ENCODE measurements at regions not wholly inside any gene's neighbourhood (a gene's known extent, or its start where the extent isn't known, plus 50 kb on each side); places are given as distances from the start of the nearest gene placed in this dataset.

DNA sequence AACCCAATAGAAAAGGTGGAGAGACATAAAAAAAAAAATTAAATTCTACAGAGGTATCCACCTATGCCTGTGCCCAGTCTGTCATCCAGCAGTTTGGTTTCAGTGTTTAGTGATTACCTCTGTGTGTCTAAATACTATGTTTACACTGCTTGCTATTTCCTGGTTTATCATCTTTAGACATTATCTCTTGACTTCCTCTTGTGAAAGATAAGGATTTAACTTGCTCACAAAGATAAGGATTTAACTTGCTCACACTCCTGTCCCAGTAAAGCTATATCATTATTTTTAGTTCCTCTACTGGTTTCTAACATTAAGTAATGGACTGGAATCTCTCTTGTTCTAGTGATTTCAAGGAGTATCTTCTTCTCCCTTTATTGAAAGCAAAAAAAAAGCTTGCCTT lies 53.9 kb upstream of the ZFR start:
- DNase-seq (ENCODE audit: low read depth in 1 of 2, low spot score in 1 of 2): no peak
- TF ChIP-seq POLR2AphosphoS5 (IDR thresholded peaks at IDR 0.05; ENCODE audit: low read depth): no peak
- TF ChIP-seq GABPA (IDR thresholded peaks at IDR 0.05; ENCODE audit: low read depth): no peak
- TF ChIP-seq SPI1 (IDR thresholded peaks at IDR 0.05; ENCODE audit: borderline replicate concordance, low read depth): peak; percentile 35; the same call in 1 of the 2 replicates
- TF ChIP-seq, protein P1, sequence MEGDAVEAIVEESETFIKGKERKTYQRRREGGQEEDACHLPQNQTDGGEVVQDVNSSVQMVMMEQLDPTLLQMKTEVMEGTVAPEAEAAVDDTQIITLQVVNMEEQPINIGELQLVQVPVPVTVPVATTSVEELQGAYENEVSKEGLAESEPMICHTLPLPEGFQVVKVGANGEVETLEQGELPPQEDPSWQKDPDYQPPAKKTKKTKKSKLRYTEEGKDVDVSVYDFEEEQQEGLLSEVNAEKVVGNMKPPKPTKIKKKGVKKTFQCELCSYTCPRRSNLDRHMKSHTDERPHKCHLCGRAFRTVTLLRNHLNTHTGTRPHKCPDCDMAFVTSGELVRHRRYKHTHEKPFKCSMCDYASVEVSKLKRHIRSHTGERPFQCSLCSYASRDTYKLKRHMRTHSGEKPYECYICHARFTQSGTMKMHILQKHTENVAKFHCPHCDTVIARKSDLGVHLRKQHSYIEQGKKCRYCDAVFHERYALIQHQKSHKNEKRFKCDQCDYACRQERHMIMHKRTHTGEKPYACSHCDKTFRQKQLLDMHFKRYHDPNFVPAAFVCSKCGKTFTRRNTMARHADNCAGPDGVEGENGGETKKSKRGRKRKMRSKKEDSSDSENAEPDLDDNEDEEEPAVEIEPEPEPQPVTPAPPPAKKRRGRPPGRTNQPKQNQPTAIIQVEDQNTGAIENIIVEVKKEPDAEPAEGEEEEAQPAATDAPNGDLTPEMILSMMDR (IDR thresholded peaks at IDR 0.05; ENCODE audit: insufficient read depth, low read length): no peak
- H3K27me3 ChIP-seq (ENCODE audit: insufficient read depth, poor library complexity, severe bottlenecking): no peaks in the 10 kb centered on the region
- no peak overlapping the region for H3K4me3 ChIP-seq (replicated peaks; ENCODE audit: insufficient read depth, low read length)
- H3K27ac ChIP-seq (replicated peaks): no peak overlapping the region

DNA sequence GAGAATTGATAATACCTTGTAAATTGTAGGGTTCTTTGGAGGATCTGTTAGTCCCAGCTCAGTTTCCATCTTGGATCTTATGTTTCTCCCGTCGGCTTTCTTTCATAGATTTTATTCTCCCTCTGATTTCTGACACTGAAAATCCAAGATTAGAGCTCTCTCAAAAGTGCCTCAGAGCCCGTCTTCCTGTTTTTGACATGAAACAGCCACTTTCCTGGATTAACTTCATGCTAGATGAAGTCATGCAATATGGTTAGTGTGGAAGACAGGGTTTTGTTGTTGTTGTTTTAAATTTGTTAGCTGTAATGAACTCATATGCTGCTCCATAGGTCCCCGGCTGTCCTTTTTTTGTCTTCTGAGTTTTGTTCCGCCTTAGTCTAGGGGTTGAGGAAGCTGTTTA lies 51.6 kb upstream of the ZFR start:
- no peak overlapping the region for H3K4me3 ChIP-seq (replicated peaks; ENCODE audit: insufficient read depth, low read length)
- no peaks in the 10 kb centered on the region for H3K27me3 ChIP-seq (ENCODE audit: insufficient read depth, poor library complexity, severe bottlenecking)
- no peak for DNase-seq (ENCODE audit: low read depth in 1 of 2, low spot score in 1 of 2)
- H3K27ac ChIP-seq (replicated peaks): no peak overlapping the region
- TF ChIP-seq, protein P1 (IDR thresholded peaks at IDR 0.05; ENCODE audit: insufficient read depth, low read length): no peak
- TF ChIP-seq GABPA (IDR thresholded peaks at IDR 0.05; ENCODE audit: low read depth): no peak
- no peak for TF ChIP-seq POLR2AphosphoS5 (IDR thresholded peaks at IDR 0.05; ENCODE audit: low read depth)
- no peak for TF ChIP-seq SPI1 (IDR thresholded peaks at IDR 0.05; ENCODE audit: borderline replicate concordance, low read depth)
- TF ChIP-seq, protein P2, sequence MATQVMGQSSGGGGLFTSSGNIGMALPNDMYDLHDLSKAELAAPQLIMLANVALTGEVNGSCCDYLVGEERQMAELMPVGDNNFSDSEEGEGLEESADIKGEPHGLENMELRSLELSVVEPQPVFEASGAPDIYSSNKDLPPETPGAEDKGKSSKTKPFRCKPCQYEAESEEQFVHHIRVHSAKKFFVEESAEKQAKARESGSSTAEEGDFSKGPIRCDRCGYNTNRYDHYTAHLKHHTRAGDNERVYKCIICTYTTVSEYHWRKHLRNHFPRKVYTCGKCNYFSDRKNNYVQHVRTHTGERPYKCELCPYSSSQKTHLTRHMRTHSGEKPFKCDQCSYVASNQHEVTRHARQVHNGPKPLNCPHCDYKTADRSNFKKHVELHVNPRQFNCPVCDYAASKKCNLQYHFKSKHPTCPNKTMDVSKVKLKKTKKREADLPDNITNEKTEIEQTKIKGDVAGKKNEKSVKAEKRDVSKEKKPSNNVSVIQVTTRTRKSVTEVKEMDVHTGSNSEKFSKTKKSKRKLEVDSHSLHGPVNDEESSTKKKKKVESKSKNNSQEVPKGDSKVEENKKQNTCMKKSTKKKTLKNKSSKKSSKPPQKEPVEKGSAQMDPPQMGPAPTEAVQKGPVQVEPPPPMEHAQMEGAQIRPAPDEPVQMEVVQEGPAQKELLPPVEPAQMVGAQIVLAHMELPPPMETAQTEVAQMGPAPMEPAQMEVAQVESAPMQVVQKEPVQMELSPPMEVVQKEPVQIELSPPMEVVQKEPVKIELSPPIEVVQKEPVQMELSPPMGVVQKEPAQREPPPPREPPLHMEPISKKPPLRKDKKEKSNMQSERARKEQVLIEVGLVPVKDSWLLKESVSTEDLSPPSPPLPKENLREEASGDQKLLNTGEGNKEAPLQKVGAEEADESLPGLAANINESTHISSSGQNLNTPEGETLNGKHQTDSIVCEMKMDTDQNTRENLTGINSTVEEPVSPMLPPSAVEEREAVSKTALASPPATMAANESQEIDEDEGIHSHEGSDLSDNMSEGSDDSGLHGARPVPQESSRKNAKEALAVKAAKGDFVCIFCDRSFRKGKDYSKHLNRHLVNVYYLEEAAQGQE (IDR thresholded peaks at IDR 0.05; ENCODE audit: insufficient replicate concordance, low read depth): no peak

DNA sequence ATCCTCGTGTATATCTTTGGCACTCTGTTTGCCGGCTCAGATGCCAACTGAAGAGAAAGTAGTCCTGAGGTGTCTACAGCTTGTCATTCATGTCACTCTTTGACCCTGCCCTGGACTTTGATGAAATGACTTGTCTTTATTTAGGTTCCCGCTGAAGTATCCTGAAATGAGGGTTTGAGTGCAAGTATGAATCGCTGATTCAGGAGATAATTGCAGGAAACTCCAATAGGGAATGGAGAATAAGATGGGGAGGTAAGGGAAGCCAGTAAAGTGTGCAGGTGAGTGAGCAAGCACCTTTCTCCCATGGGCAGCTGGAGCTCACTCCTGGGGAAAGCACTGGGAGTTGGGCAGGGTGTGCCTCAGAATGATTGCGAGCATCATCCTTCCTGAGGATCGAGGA lies 50.3 kb upstream of the ZFR start:
- no peak for DNase-seq (ENCODE audit: low read depth in 1 of 2, low spot score in 1 of 2)
- Histone ChIP-seq H3K27me3 (ENCODE audit: insufficient read depth, poor library complexity, severe bottlenecking) (no peaks in the 10 kb centered on the region), H3K27ac (replicated peaks) (no peak overlapping the region), H3K4me3 (replicated peaks; ENCODE audit: insufficient read depth, low read length) (no peak overlapping the region)
- TF ChIP-seq POLR2AphosphoS5 (IDR thresholded peaks at IDR 0.05; ENCODE audit: low read depth): no peak
- TF ChIP-seq, protein P2 (IDR thresholded peaks at IDR 0.05; ENCODE audit: insufficient replicate concordance, low read depth): no peak
- TF ChIP-seq, protein P1 (IDR thresholded peaks at IDR 0.05; ENCODE audit: insufficient read depth, low read length): no peak
- no peak for TF ChIP-seq GABPA (IDR thresholded peaks at IDR 0.05; ENCODE audit: low read depth)
- no peak for TF ChIP-seq SPI1 (IDR thresholded peaks at IDR 0.05; ENCODE audit: borderline replicate concordance, low read depth)

Data from HL-60 (cell line).